ENCODE measurements at regions not wholly inside any gene's neighbourhood (a gene's known extent, or its start where the extent isn't known, plus 50 kb on each side); places are given as distances from the start of the nearest gene placed in this dataset.
"Not testable (repeated sequence)": the region's sequence is repeated elsewhere in the genome, so short reads cannot be mapped to it uniquely, and the experiment has no call there.

DNA sequence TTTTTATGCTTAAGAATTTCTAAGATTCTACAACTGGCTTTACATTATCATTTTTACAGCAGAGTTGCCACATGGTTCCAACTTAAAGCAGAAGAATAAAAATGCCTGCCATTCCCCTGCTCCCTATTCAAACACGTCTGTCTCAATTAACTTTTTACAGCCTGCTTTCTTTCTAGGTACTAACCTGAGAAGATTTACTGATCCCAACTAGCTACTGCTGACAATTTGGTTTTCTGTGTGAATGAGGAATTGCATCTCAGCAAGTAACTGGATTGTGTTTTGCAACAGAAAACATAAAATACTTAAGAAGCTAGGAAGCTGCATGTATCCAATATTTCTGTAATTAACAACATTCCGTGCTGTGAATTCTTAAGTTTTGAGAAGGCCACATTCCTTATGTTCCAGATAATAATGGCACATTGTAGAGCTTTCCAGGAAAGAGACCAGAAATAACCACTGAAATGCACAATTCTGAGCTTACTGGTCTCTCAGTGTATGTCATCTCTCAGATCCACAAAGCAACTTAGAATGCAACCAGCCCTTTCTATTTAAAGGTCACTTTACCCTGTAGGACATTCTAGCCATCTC is 306.8 kb upstream of the NMUR2 start:
- no peak for DNase-seq

DNA sequence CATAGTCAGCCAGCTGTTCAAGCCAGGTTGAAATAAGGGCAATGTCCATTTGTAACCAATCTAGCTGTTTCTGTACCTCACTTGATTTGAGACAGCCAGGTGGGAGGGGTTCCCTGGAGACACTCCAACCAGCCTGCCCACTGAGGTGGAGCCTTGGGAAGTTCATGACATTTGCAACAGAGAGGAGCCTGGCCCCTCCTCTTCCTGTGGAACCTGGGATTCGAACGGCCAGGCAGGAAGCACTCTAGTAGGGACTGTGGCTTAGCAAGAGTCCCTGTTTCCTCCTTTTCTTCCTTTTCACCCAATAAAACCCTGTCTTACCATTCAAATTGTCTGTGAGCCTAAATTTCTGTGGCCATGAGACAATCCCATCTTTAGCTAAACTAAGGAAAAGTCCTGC is 312.3 kb upstream of the NMUR2 start:
- DNase-seq, result no peak

DNA sequence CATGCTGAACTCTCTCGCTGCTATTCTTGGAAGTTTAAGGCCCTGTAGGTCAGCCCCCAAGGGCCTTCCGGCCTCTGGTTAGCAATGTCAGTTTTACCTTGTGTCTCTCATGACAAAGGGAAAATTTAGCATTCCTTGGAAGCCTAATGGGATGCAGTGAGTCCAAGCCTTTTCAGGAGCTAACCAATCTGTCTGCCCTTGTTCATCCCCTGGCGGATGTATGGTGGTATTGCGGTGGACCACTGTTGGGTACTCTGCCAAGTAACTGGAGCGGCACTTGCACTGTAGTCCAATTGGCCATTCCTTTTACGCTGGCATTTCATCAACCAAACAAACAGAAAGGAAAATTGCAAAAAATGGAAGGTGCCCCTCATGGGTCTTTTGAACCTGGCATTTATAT is 318.4 kb upstream of the NMUR2 start:
- no peak for DNase-seq

DNA sequence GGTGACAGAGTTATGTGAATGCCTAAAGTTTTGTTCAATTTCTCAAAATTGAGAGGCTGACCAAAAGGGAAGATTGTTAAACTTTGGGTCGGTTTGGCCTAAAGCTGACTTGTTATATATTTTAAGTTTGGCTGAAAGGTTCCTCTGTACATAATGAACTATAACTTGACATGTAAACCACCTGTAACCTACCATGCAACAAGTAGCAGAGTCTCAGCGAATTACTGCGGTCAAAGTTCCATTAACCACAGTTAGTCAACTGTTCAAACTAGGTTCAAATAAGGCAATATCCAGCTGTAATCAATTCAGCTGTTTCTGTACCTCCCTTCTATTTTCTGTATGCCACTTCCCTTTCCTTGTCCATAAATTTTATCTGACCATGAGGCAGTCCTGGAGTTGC is 325.1 kb upstream of the NMUR2 start:
- DNase-seq, result no peak

DNA sequence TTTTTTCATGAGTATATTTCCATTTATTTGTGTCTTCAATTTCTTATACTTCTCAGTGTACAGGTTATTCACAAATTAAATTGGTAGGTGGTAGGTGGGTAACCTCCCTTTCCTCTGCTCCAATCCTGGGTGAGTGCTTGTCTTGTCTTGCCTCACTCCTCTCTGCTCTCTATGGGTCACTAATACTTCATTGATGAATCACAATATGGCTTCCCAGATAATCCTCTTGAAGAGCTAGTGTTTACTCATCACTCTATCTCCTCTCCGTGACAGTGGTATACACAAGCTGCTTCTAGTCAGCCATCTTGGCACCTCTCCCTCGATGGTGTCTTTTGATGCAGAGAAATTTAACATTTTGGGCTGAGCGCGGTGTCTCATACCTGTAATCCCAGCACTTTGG is 331.8 kb upstream of the NMUR2 start:
- DNase-seq, result no peak

DNA sequence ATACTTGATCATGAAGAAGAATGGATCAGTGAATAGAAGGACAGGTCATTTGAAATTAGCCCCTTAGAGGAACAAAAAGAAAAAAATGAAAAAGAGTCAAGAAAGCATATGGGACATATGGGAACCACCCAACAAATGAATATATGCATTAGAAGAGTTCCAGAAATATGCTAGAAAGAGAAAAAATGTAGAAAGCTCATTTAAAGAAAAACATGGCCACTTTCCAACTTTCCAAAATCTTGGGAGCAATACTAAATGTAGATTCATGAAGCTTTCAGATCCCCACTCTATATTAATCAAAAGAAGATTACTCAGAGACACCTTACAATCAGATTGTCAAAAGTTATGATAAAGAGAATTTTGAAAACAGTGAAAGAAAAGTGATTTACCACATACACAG is 334.8 kb upstream of the NMUR2 start:
- DNase-seq, result no peak

DNA sequence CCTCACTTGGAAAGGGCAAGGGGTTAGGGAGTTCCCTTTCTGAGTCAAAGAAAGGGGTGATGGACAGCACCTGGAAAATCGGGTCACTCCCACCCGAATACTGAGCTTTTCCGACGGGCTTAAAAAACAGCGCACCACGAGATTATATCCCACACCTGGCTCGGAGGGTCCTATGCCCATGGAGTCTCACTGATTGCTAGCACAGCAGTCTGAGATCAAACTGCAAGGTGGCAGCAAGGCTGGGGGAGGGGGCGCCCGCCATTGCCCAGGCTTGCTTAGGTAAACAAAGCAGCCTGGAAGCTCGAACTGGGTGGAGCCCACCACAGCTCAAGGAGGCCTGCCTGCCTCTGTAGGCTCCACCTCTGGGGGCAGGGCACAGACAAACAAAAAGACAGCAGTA is 336.0 kb upstream of the NMUR2 start:
- not testable (repeated sequence) for DNase-seq

DNA sequence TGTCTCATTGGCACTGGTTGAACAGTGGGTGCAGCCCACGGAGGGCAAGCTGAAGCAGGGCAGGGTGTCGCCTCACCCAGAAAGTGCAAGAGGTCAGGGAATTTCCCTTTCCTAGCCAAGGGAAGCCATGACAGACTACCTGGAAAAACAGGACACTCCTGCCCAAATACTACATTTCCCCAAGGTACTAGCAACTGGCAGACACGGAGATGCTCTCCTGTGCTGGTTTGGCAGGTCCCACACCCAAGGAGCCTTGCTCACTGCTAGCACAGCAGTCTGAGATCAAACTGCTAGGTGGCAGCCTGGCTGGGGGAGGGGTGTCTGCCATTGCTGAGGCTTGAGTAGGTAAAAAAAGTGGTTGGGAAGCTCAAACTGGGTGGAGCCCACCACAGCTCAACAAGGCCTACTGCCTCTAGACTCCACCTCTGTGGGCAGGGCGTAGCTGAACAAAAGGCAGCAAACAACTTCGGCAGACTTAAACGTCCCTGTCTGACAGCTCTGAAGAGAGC is 382.7 kb upstream of the NMUR2 start:
- not testable (repeated sequence) for DNase-seq

DNA sequence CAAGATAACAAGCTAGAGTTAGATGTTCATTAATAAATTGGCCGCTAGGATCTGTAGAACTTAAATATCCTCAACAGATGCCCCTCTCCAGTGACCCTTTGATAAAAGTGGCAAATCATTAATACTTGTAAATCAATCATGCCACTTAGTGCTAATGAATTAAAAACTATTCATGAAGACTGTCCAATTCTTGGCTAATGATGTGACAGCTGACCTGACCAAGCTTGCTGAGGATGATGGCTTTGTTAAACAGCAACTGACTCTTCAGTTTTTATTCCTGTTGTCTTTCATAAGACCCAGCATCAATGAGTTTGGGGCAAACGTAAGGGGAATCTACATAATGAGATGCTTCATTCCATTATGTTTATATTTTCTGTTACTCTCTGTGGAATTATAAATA is 396.8 kb upstream of the NMUR2 start:
- DNase-seq, result no peak

DNA sequence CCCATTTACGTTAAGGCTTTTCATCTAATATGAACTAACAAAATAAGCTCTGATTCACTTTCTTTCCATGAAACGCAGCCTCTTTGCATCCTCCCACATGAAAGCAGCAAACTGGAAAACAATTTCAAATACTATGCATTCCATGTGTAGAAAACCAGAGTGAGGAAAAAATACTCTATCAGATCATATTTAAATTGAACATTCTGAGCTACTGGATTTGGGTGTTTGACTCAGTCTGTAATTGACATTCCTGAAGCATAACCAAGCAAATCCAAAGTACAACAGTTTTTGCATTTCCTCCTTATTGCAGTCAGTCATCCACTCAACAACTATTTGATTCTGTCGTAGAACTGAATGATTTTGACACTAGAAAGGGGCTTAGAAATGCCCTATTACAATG is 399.1 kb upstream of the NMUR2 start:
- no peak for DNase-seq

DNA sequence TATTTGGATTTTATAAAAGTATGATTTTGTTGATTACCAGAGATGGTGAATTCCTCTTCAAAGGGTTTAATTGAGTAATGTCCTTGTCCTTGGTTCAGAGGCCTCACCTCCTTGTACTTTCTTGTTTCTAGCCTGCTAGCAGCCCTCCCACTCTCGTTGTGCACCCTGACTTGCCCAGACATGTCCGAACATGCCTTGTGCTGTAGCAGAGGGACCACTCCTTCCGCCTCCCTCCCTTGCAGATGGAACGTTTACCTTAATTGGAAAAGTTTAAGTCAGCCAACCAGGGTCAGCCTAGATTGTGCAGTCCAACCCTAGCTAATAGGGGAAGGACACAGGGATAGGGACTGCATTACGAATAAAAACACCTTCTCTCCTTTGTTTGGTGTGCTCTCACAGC is 406.9 kb upstream of the NMUR2 start:
- DNase-seq, result no peak

DNA sequence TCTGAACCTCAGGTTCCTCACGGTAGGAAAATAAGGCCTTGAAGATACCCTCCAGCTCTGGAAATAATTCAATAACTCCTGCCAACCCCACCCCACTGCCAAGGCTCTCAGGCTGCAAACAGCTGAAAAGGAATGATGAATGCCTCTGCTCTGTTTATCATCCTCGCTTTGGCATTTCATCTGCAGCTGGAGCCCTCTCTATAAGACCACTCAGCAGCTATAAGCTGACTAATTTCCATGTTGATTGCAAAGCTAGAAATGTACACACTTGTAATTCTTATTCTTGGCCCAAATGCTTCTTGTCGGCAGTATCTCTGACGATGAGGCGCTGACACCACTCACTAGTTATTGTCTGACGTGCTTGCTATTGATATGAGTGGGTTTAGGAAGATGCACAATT is 408.4 kb upstream of the NMUR2 start:
- DNase-seq, result no peak

DNA sequence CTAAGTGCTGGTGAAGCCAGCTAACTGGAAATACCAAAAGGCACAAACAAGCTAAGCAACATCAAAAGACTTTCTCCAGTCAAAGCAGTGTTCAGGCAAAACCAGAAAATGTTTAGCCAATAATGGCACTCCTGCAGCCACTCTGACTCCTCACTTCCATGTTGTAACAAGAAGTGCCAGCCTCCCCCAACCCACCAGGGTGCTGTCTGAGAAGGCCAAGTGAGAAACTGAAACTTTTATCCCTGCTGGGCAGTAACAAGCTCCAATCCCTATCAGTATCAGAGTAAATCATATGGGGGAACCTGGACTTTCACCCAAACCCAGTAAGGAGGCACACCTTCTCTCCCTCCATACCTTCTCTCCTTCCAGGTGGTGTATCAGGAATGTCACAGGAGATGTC is 414.8 kb upstream of the NMUR2 start:
- DNase-seq, result no peak

DNA sequence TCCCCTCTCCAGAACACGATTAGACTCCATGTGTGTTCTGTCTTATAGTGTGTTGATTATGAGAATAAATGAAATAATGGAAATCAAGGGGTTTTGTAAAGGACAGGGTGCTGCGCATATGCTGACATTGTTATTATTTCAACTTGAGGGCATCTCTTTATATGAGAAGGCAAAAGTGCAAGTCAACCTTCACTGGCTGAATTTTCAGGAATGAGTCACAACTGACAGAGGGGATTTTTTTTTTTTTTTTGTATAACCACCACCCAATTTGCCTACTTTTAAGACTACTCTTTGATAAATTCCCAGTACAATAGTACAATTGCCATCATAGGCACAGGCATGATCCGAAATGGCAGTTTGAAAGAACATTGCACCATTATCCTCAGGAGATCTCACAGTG is 419.2 kb upstream of the NMUR2 start:
- no peak for DNase-seq

DNA sequence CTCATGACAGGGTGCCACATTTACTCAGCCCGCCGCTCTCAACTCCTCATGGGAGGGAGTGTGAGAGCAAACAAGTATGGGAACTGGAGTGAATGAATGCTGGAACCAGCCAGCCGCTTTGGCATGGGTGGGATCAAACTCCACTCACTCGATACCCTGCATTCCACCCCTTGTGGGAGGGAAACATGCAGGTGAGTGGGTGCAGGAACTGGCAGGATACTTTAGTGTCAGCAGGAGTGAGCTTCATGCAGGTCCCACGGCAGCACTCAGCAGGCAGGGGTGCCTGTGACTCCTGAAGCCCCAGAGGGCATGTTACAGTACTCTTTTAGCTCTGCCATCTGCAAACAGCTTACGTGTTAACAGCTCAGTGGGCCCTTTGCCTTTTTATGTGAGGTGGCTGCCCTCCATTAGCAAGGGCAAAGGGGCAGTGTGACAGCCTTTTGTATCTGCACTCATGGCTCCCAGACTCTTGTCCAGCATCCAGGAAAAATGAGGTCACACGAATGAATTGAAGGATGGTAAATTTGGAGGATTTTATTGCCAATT is 433.2 kb upstream of the NMUR2 start:
- no peak for DNase-seq

DNA sequence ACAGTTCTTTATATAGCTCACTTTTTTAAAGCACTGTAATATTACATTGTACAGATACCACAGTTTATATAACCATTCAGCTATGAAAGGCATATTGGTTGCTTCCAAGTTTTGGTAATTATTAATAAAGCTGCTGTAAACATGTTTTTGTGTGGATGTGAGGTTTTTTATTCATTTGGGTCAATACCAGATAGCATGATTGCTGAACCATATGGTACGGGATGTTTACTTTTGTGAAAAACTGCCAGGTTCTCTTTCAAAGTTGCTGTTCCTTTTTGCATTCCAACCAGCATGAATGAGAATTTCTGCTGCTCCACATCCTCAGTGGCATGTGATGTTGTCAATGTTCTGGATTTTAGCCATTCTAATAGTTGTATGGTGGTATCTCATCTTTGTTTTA is 439.6 kb upstream of the NMUR2 start:
- no peak for DNase-seq

DNA sequence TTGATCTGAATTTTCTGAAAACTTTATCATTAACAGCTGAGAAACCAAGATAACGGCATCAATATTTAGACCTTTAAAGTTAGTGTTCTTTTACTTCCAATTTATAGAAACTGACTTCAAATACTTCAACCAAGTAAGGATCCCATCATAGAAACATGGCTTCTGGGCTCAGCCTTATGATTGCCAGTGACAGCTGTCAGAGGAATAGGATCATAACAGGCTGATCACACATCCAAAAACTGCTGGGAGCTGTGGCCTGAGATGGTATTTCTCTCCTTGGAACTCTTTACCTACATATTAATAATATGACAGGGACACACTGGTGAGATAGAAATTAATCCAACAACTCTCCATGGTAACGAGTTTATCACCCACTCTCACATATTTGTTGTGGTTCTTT is 448.3 kb upstream of the NMUR2 start:
- DNase-seq, result no peak

DNA sequence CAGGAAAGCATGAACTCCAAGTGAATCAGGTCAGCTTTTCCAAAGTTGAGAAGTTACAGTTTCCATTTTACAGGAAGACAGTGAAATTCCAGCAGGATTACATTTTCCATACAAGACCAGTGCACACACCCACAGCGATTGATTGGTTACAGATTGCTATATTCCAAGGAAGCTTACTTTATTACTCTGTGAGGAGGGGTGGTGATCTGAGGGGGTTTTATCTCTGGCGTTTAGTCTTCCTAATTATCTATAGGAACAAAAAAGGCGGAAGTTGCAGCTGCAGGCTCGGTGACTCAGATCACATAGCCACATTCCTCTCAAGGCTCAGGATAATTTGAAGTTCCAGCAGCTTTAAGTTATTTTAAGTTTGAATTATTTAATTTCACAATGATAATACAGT is 450.4 kb upstream of the NMUR2 start:
- DNase-seq, result no peak

DNA sequence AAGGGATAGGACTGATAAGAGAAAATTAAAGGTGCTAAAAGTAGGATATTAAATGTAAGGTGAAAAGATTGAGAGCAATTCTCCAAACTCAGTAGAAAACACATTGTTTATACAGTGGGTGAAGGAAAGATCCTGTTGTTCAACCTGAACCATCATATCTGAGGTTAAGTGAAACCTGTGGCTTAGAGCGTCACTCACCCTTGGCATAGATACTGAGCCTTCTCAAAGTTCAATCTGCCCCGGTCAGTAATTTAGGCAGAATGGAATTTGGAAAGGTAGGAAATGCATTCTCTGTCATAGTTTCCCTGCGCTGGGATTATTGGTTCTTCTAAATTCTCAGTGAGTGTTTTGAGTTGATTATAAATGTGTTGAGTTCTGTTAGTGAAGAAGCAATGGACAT is 456.2 kb upstream of the NMUR2 start:
- no peak for DNase-seq

DNA sequence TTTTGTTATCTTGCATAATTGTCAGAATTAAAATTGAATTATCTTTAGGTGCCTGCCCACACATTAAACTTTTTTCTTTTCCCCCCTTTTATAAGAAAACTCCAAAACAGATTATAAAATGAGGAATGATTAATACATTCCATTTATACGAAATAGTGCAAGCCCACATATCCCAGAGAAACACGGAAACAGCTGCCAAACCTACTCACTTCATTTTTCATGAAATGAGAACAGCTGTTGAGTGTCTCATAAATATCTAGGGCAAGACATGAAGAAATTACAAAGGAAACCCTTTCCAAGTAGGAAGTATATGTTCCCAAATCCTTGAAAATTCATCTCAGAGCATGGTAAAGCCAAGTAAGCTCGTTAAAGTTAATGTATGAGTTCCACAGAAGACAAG is 459.4 kb upstream of the NMUR2 start:
- DNase-seq, result no peak

DNA sequence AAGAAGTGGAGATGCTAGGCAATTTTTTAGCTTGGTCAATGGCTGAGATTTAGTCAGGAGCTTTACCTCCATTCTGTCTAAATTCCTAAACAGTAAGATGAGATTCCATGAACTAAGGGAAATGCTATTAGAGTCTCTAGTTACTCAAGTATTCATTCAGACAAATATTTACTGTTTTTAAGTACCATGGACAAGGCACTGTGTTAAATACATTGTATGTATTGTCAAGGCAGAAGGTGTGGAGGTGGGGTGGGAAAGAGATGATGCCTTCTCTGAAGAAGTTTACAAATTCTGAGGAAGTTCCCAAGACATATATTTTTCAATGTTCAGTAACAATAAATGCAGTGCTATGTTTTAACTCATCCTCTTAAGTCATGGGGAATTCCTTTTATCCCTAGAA is 459.9 kb upstream of the NMUR2 start:
- no peak for DNase-seq

DNA sequence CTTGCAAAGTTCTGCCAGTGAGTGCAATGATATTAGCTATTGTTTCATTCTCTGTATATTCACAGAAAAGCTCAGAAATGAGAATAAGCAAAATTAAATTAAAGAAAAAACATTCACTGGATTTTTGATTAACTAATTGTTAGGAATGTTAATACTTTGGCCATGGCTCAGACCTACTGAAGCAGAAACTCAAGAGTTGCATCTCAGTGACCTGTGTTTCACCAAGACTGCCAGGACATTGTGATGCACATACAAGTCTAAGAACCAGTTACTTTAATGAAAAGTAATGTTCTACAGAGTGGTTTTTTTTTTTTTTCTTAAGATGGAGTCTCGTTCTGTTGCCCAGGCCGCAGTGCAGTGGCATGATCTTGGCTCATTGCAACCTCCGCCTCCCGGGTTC is 464.9 kb upstream of the NMUR2 start:
- no peak for DNase-seq

DNA sequence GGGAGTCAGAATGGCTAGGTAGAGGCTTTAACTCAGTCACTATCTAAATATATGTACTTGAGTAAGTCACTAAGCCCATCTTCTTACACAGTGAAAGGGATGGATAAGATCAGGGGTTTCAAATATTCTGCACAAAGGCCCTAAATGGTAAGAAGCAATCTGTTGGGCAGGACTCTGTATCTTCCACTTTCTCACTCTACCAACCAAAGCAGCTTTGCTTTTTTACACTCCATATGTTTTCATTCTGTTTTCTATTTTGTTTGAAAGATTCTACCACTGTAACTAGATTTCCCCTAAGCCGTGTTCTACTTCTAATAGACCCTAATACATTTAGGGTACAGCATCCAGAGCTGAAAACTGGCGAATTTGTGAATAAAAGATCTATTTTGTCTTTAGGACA is 477.5 kb upstream of the NMUR2 start:
- DNase-seq, result no peak

DNA sequence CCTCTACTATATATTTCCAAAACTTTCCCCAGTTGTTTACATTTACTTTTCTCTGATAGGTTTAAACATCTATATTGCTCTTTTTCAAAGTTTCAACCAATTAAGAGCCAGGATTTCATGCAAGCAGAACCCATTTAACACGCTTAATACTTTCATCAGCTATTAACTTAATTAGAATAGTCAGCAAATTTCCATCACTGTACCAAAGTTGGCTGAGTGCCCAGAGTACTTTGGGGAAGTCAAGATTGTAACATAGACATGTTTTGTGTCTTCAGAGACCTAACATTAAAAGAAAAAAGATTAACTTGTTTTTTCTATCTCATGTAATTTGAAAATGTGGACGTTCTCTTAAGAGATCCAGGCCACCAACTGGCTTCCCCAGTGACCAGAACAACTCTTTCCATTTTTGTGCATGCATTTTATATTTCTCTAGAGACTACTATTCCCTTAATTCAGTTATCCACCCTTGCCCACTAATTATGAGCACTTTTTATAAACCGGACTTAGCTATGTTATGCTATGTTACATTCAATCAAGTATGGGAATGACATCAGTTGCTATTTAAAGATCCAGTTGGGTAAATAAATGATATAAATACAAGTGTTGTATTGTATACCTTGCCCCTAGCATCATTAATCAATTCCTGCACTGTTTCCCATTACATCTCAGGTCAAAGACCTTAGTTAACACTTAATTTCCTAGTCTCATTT is 478.1 kb upstream of the NMUR2 start:
- no peak for DNase-seq

DNA sequence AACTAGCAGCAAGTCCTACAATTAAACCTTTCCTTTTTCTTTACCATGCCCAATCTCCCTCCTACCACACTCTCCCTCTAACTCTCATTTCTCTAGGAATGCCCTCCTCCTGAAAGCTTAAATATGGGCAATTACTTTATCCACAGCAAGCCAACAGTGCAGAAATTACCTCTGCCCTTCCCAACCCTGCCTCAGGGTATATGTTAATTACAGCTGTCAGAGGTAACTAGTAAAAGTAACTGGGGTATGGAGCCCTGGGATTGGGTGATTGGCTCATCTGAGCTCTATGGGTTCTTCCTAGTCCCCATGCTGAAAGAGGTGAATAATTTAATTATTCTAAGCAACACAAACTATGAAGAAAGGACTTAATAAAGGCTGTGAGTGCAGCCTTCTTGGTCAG is 478.9 kb upstream of the NMUR2 start:
- DNase-seq, result no peak
